NCI-H1930 (cell line): ENCODE measurements at regions not wholly inside any gene's neighbourhood (a gene's known extent, or its start where the extent isn't known, plus 50 kb on each side); places are given as distances from the start of the nearest gene placed in this dataset.
"Not testable (repeated sequence)": the region's sequence is repeated elsewhere in the genome, so short reads cannot be mapped to it uniquely, and the experiment has no call there.

Source experiments
- DNase-seq, 2 experiments: peaks; one replicate each; lab custom pipeline; 2025; lab: John Stamatoyannopoulos, UW

GRCh38 chr10:78437998-78438906, 404.6 kb downstream of the RPS24 start:
- no peak for DNase-seq

GRCh38 chr10:78438907-78439809, 405.5 kb downstream of the RPS24 start:
- DNase-seq = no peak

GRCh38 chr10:78441010-78441409, 407.3 kb downstream of the RPS24 start:
- no peak for DNase-seq

- DNase-seq = no peak
Observed at GRCh38 chr10:78441694-78442093, 408.0 kb downstream of the RPS24 start.

- DNase-seq = no peak
Observed at GRCh38 chr10:78442836-78443550, 409.3 kb downstream of the RPS24 start.

- DNase-seq = no peak
Observed at GRCh38 chr10:78443900-78444571, 410.4 kb downstream of the RPS24 start.

GRCh38 chr10:78444741-78445140, 411.1 kb downstream of the RPS24 start:
- not testable (repeated sequence) for DNase-seq

- no peak for DNase-seq
Observed at GRCh38 chr10:78445308-78445707, 411.6 kb downstream of the RPS24 start.

- DNase-seq = no peak
Observed at GRCh38 chr10:78448470-78448869, 414.8 kb downstream of the RPS24 start.

- DNase-seq = no peak
Observed at GRCh38 chr10:78448994-78449418, 415.3 kb downstream of the RPS24 start.

- no peak for DNase-seq
Observed at GRCh38 chr10:78449554-78449953, 415.9 kb downstream of the RPS24 start.

GRCh38 chr10:78450239-78450638, 416.6 kb downstream of the RPS24 start:
- DNase-seq = no peak

- DNase-seq = peak in 1 of 2 experiments; percentile 6
Observed at GRCh38 chr10:78450807-78451485, 417.3 kb downstream of the RPS24 start.

- no peak for DNase-seq
Observed at GRCh38 chr10:78451592-78451991, 417.9 kb downstream of the RPS24 start.

GRCh38 chr10:78454123-78454645, 420.5 kb downstream of the RPS24 start:
- DNase-seq = no peak

- no peak for DNase-seq
Observed at GRCh38 chr10:78455236-78455635, 421.6 kb downstream of the RPS24 start.

GRCh38 chr10:78455811-78456210, 422.1 kb downstream of the RPS24 start:
- DNase-seq = no peak

GRCh38 chr10:78456649-78457400, 423.2 kb downstream of the RPS24 start:
- no peak for DNase-seq

GRCh38 chr10:78457804-78458482, 424.3 kb downstream of the RPS24 start:
- no peak for DNase-seq
